ENCODE measurements at regions not wholly inside any gene's neighbourhood (a gene's known extent, or its start where the extent isn't known, plus 50 kb on each side); places are given as distances from the start of the nearest gene placed in this dataset.
"Not testable (repeated sequence)": the region's sequence is repeated elsewhere in the genome, so short reads cannot be mapped to it uniquely, and the experiment has no call there.

DNA sequence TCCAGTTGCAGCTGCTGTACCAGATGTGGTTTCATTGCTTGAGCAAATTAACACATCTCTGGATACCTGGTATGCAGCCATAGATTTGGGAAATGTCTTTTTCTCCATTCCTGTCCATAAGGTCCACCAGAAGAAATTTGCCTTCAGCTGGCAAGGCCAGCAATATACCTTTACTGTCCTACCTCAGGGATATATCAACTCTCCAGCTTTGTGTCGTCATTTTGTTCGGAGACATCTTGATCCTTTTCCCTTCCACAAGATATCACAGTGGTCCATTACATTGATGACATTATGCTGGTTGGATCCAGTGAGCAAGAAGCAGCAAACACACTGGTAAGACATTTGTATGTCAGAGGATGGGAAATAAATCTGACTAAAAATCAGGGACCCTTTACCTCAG, 576.1 kb upstream of the FBXO33 start:
- not testable (repeated sequence) for DNase-seq (ENCODE audit: low spot score)

DNA sequence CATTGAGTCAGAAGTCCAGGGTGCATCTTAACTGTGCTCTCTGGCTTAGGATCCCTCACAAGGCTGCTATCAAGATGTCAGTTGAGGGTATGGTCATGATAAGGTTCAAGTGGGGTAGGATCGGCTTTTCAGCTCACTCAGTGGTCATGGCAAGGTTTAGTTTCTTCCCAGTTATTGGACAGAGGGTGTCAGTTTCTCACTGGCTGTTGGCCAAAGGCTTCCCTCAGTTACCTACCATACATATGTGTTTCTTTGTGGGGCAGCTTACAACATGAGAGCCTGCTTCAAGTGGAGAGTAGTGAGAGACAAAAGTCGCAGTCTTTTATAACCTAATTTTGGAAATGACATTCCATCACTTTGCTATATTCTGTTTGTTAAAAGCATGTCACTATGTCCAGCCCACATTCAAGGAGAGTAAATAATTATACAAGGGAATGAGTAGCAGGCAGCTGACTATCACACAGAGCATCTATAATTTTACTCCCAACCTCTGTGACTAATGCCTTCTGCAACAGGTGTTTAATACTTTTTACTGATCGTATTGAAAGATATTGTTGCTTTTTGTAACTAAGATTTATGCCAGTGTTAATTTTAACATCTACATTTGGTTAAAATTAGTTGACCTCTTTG, 572.8 kb upstream of the FBXO33 start:
- H3K27me3 ChIP-seq (ENCODE audit: control insufficient read depth in 4 of 4, insufficient read depth in 4 of 4, low read length in 3 of 4): no peaks in the 10 kb centered on the region
- no peaks in the 10 kb centered on the region for H3K36me3 ChIP-seq (ENCODE audit: control insufficient read depth in 4 of 4, insufficient read depth in 3 of 4, low read depth in 1 of 4, low read length in 3 of 4)
- DNase-seq (ENCODE audit: low spot score): no peak
- H3K9ac ChIP-seq (ENCODE audit: low read depth in 1 of 2, low read length in 2 of 2): no peak overlapping the region
- H3K9me3 ChIP-seq (ENCODE audit: control insufficient read depth in 4 of 4, low read length in 3 of 4): no peaks in the 10 kb centered on the region
- TF ChIP-seq FOXA1 (IDR thresholded peaks at IDR 0.05): no peak
- TF ChIP-seq HNF4A (conservative IDR thresholded peaks at IDR 0.05): no peak
- TF ChIP-seq, protein P1, sequence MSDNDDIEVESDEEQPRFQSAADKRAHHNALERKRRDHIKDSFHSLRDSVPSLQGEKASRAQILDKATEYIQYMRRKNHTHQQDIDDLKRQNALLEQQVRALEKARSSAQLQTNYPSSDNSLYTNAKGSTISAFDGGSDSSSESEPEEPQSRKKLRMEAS (IDR thresholded peaks at IDR 0.05): no peak
- no peak for TF ChIP-seq RAD21 (IDR thresholded peaks at IDR 0.05)
- TF ChIP-seq, protein P2, sequence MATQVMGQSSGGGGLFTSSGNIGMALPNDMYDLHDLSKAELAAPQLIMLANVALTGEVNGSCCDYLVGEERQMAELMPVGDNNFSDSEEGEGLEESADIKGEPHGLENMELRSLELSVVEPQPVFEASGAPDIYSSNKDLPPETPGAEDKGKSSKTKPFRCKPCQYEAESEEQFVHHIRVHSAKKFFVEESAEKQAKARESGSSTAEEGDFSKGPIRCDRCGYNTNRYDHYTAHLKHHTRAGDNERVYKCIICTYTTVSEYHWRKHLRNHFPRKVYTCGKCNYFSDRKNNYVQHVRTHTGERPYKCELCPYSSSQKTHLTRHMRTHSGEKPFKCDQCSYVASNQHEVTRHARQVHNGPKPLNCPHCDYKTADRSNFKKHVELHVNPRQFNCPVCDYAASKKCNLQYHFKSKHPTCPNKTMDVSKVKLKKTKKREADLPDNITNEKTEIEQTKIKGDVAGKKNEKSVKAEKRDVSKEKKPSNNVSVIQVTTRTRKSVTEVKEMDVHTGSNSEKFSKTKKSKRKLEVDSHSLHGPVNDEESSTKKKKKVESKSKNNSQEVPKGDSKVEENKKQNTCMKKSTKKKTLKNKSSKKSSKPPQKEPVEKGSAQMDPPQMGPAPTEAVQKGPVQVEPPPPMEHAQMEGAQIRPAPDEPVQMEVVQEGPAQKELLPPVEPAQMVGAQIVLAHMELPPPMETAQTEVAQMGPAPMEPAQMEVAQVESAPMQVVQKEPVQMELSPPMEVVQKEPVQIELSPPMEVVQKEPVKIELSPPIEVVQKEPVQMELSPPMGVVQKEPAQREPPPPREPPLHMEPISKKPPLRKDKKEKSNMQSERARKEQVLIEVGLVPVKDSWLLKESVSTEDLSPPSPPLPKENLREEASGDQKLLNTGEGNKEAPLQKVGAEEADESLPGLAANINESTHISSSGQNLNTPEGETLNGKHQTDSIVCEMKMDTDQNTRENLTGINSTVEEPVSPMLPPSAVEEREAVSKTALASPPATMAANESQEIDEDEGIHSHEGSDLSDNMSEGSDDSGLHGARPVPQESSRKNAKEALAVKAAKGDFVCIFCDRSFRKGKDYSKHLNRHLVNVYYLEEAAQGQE (IDR thresholded peaks at IDR 0.05): no peak
- TF ChIP-seq TAF1 (conservative IDR thresholded peaks at IDR 0.05): no peak
- no peak for TF ChIP-seq EGR1 (IDR thresholded peaks at IDR 0.05; ENCODE audit: low read depth in 2 of 2)
- TF ChIP-seq, protein P3, sequence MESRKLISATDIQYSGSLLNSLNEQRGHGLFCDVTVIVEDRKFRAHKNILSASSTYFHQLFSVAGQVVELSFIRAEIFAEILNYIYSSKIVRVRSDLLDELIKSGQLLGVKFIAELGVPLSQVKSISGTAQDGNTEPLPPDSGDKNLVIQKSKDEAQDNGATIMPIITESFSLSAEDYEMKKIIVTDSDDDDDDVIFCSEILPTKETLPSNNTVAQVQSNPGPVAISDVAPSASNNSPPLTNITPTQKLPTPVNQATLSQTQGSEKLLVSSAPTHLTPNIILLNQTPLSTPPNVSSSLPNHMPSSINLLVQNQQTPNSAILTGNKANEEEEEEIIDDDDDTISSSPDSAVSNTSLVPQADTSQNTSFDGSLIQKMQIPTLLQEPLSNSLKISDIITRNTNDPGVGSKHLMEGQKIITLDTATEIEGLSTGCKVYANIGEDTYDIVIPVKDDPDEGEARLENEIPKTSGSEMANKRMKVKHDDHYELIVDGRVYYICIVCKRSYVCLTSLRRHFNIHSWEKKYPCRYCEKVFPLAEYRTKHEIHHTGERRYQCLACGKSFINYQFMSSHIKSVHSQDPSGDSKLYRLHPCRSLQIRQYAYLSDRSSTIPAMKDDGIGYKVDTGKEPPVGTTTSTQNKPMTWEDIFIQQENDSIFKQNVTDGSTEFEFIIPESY (IDR thresholded peaks at IDR 0.05): no peak
- no peak for TF ChIP-seq JUND (IDR thresholded peaks at IDR 0.05)
- no peak for TF ChIP-seq HNF4G (IDR thresholded peaks at IDR 0.05)
- TF ChIP-seq, protein P4, sequence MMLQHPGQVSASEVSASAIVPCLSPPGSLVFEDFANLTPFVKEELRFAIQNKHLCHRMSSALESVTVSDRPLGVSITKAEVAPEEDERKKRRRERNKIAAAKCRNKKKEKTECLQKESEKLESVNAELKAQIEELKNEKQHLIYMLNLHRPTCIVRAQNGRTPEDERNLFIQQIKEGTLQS (IDR thresholded peaks at IDR 0.05): no peak
- TF ChIP-seq, protein P5, sequence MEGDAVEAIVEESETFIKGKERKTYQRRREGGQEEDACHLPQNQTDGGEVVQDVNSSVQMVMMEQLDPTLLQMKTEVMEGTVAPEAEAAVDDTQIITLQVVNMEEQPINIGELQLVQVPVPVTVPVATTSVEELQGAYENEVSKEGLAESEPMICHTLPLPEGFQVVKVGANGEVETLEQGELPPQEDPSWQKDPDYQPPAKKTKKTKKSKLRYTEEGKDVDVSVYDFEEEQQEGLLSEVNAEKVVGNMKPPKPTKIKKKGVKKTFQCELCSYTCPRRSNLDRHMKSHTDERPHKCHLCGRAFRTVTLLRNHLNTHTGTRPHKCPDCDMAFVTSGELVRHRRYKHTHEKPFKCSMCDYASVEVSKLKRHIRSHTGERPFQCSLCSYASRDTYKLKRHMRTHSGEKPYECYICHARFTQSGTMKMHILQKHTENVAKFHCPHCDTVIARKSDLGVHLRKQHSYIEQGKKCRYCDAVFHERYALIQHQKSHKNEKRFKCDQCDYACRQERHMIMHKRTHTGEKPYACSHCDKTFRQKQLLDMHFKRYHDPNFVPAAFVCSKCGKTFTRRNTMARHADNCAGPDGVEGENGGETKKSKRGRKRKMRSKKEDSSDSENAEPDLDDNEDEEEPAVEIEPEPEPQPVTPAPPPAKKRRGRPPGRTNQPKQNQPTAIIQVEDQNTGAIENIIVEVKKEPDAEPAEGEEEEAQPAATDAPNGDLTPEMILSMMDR (IDR thresholded peaks at IDR 0.05; ENCODE audit: low read depth, low read length, missing input control): no peak
- no peak for TF ChIP-seq NR2F2 (IDR thresholded peaks at IDR 0.05)
- no peak for TF ChIP-seq GABPA (IDR thresholded peaks at IDR 0.05 in 1 of 2, conservative IDR thresholded peaks at IDR 0.05 in 1 of 2)
- TF ChIP-seq RXRA (IDR thresholded peaks at IDR 0.05): no peak
- H3K27ac ChIP-seq (ENCODE audit: low read depth in 1 of 2, low read length in 2 of 2): no peak overlapping the region
- no peaks in the 10 kb centered on the region for H3K4me1 ChIP-seq (ENCODE audit: control insufficient read depth in 4 of 4, insufficient read depth in 4 of 4, low read length in 3 of 4)
- H3K4me3 ChIP-seq (ENCODE audit: low read depth in 1 of 3, low read length in 3 of 3): no peak overlapping the region
- WGBS: 76% methylated on average over 3 of the region's 3 CpGs

More for the DNA sequence above, 576.1 kb upstream of the FBXO33 start:
- H3K36me3 ChIP-seq (ENCODE audit: control insufficient read depth in 4 of 4, insufficient read depth in 3 of 4, low read depth in 1 of 4, low read length in 3 of 4); H3K9ac ChIP-seq (ENCODE audit: low read depth in 1 of 2, low read length in 2 of 2); H3K27me3 ChIP-seq (ENCODE audit: control insufficient read depth in 4 of 4, insufficient read depth in 4 of 4, low read length in 3 of 4); H3K27ac ChIP-seq (ENCODE audit: low read depth in 1 of 2, low read length in 2 of 2); H3K4me3 ChIP-seq (ENCODE audit: low read depth in 1 of 3, low read length in 3 of 3); H3K4me1 ChIP-seq (ENCODE audit: control insufficient read depth in 4 of 4, insufficient read depth in 4 of 4, low read length in 3 of 4); H3K9me3 ChIP-seq (ENCODE audit: control insufficient read depth in 4 of 4, low read length in 3 of 4): not testable (repeated sequence)
- WGBS: 96% methylated on average over 2 of the region's 2 CpGs
